ENCODE measurements at regions not wholly inside any gene's neighbourhood (a gene's known extent, or its start where the extent isn't known, plus 50 kb on each side); places are given as distances from the start of the nearest gene placed in this dataset.

DNA sequence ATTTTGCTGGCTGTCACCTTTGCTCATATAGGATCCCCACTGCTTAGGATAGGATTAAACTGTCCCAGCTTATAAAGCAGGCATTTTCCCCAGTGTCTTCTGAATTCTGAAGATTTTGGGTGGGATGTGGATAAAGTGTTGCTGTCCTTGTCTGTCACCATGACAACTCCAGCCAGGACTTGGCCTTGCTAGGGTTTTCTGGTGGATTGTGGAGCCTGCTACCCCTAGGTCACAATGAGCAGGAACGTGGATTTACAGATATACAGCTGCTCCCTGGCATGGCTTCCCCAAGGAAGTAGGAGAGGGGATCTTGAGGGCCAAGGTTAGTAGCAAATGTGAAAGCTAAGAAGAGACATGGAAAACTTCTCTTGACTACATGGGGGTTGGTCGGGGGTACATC lies 220.7 kb downstream of the WDR11 start:
- DNase-seq (ENCODE audit: low spot score) = no peak

DNA sequence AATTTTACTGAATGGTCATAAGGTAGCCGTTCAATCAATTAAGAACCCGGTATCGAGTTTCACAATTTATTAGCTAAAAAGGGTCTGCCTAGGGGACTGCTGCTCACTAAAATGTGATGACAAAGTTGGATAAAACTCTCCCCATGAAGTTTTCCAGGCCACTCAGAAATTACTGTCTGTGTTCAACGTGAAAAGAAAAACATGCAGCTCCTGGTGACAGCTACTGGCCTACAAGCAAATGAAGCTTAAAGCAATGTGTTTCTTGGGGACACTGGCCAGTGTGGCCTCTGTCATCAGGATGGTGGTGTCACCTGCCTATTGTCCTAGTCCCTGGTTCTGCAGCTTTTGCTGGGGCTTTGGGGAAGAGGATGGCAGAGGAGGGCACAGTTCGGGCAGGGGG lies 222.6 kb downstream of the WDR11 start:
- DNase-seq (ENCODE audit: low spot score) = no peak

DNA sequence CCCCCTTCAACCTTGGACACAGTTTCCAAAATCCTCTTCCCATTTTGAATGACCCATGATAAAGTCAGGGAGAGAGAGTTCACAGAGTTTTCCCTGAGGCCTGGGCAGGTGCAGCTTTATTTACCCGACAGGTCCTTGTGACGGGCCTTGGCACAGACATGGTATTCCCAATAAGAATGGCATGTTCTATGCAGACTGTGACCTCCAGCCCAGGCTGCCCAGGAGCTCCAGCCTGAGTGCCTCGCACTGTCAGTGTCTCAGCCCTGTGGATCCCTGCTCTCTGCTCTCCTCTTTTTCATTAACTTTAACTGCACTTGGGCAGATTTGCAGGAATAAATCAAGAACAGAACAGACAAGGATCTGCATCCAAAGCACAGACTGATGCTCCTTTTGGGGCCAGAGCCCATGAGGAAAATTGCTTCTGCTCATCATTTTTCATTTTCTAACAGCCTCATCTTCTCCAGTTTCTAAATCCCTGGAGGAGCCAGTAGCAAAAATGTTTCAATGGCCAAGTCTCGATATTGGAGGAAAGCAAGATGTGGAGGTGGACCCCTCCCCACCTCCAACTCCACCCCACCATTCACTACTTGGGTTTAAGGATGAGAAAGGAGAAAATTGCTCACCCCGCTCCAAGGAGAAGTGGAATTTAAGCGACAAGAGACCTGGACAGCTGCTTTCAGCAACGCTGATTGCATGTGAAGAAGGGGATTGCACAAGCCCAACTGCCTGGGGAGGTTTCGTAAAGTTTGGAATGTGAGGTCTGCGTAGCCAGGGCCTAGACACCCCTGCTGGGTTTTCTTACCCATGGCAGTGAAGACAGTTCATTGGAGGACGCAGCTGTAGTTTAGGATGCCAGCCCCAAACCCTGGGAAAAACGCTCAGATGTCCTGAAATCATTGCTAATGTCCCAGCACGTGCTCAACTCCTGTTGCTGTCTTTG lies 225.9 kb downstream of the WDR11 start:
- DNase-seq (ENCODE audit: low spot score) = no peak

DNA sequence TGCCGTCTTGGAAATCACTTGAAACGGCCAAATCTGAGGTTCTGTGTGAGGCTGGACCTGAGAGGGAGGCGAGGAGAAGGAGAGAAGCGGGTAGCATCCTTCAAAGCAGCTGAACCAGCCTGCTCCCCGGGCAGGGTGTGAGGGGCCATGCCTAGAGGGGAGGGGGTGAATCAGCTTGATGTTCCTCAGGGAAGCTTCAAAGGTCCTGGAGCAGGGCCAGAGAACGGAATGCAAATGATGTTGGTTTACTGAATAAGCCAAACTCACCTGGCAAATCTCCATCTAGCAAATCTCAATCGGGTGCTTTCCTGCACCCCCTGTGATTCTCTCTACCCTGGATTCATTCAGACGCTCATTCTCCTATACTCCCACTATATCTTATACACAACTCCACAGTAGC lies 226.9 kb downstream of the WDR11 start:
- DNase-seq (ENCODE audit: low spot score) = no peak

DNA sequence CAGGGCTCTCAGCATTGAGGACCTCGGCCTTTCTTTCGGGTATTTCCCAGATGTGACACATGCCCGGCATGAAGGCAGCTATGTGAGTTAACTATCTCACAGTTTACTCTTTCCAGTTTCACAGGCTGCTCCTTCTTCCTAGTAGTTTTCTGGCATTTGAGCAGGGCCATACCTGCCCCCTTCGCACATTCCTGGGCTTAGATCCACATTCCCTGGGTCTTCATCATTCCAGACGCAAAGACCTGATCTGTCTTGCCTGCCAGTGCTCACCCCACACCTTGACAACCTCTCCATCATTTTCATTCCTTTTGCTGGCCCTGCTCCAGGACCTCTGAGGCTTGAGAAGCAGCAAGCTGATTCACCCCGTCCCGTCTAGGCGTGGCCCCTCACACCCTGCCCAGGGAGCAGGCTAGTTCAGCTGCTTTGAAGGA lies 227.5 kb downstream of the WDR11 start:
- no peak for DNase-seq (ENCODE audit: low spot score)

DNA sequence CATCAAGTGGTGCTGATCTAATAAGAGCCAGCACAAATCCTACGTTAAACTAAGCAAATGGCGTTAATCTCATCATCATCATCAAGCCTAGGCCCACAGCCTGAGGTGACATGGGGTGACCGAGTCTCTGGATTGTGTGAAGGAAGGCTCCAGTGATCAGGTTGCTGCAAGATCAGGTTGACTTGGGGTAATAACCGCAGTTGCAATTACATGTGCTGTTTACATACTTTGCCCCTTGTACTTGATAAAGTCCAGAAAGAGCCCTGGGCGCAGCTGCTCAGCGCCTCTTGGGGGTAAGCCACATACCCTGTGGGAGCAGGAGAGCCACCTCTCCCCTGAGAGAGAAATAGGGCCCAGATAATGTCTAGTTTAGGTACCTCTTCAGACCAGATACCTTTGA lies 228.1 kb downstream of the WDR11 start:
- no peak for DNase-seq (ENCODE audit: low spot score)

DNA sequence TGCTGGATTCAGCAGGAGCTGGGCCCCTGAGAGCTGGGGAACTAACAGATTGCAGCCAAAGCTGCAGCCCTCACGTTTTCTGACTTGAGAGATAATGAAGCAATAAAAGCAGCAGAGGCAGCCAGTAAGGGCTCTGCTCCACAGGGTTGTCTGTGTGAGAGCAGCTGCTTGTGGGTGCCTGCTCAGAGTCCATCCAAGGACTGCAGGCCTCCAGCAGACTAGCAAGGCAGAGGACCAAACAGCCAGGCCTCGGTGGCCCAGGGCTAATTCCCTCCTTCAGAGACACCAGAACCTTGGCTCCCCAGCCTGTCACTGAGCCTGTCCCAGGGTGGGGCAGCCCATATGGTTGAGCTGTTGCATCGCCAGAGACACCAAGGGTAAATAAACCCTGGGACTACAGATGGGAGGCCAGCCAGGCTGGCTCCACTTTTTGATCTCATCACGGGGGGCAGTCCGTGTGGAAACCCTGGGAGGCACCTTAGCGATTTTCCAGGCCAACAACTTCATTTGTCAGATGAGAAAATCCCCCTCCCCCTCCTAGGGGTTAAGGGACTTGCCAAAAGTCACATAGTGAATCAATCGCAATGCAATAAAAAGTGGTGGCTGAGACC lies 229.2 kb downstream of the WDR11 start:
- DNase-seq (ENCODE audit: low spot score) = no peak

DNA sequence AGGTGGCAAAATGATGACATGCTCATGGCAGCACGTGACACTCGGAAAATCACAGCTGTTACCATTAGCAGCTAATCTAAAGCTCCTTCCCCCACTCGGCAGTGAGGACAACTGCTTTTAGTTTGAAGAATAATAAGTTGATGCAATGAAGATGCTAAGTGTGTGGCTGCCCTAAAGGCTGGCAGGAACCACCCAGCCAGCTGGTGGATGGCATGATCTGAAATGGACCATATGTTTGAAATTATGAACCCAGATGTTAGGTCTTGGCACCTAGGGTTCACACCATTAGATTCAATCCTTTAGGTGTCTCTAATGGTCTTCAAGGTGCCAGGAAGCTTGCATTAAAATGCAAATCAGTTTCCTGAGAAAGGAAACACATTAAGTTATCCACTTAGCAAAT lies 230.1 kb downstream of the WDR11 start:
- DNase-seq (ENCODE audit: low spot score) = no peak

DNA sequence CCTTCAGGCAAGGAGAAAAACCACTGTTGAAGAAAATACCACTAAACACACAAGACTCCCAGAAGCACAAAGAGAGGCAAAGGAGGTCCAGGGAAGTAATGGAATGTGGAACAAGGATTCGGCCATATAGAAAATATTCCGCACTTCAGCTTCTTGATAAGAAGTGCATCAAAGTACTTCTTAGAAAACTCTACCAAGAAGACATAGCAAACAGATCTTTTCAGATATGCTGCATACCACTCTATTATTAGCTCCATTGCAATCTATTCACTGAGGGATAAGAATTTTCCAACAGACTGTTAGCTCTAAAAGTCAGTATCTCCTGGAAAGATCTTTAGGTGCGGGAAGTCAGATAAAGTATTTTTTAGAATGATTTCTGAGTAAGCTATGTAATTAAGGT lies 231.8 kb downstream of the WDR11 start:
- DNase-seq (ENCODE audit: low spot score) = no peak

DNA sequence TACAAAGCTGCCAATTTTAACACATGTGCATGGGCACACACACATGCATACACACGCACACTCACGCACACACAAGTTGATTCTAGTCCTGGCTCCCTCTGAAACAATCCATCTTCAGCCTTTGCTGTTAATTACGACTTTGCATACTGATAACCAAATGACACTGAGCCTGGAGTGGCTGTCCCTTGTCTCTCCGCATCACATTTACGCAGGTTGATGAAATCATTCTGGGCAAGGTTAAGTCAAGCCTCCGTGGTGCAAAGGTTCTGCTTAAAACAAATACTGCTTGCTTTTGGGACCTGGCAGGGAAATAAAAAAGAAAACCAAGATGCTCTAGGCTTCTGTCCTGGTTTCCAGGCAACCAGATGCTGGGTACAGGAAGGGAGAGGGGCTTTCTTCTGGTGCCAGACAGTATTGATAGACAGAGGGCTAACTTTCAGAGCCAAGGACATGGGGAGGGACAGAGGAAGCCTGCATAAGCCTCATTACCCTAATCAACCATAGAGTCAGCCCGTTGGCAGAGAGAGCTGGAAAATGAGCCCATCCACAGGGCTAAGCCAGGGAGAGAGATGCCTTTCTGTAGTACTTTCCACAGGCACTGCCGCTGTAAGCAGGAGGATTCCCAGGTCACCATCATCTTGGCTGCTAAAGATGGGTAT lies 233.0 kb downstream of the WDR11 start:
- no peak for DNase-seq (ENCODE audit: low spot score)

DNA sequence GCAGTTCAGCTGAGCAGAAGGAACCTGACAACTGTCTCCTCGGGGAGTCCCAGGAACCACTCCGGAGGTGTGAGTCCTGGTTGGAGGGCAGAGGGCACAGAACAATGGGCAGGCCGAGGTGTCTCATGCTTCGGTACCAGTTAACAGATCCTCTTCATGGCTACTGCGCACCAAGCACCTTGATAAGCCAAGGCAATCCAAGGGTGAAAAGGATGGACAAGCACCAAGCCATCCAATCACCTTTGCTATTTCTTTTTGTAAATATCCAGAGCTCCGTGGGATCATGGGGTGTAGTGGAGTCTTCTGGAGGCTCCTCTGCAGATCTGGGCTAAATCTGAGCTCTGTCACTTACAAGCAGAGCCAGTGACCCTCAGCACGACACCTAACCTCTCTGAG lies 233.5 kb downstream of the WDR11 start:
- no peak for DNase-seq (ENCODE audit: low spot score)

DNA sequence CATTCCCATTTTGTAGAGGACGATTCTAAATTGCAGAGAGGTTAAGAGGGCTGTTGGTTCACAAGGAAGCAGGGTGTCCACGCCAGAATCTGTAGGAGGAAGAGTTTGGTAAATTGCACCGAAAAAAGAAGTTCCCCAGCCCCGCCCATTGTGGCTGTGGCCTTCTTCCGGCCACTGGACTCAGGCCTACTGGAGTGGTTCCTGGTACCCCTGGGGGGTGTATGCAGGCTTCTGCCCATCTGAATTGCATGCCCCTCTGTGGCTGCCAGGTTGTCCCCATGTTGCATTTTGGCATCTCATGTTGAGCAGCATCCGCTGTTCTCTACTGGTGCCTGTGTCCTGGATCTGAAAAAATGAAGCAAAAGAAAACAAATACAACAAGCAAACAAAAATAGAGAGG lies 234.2 kb downstream of the WDR11 start:
- DNase-seq (ENCODE audit: low spot score) = no peak

DNA sequence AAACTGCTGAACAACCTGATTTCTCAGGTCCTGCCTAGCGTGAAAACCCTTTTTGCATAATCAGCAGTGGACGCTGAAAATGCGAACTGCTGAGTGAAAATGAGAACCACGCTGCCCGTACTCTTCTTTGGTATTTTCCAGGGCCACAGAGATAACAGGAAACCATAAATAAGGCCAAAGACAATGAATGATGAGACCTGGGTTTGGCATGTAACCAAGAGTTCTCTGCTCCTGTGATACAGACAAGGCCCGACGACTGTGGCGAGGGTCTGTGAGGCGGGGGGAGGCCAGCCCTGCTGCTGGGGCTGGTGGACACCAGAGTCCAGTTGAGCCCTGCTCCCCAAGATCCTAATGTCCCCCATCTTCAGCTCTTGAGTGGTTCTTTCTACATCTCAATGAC lies 236.0 kb downstream of the WDR11 start:
- DNase-seq (ENCODE audit: low spot score) = no peak

DNA sequence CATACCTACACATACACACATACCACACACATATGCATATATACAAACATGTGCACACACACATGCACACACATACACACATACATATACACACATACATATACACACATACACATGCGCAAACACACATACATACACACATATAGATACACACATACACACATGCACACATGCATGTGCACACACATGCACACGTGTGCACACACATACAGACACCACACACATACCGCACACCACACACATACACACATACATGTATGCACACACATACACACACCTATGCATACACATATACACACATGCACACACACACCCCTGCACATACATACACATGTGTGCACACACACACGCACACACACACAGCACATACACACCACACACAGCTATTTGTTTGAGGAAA lies 236.5 kb downstream of the WDR11 start:
- DNase-seq (ENCODE audit: low spot score) = no peak

DNA sequence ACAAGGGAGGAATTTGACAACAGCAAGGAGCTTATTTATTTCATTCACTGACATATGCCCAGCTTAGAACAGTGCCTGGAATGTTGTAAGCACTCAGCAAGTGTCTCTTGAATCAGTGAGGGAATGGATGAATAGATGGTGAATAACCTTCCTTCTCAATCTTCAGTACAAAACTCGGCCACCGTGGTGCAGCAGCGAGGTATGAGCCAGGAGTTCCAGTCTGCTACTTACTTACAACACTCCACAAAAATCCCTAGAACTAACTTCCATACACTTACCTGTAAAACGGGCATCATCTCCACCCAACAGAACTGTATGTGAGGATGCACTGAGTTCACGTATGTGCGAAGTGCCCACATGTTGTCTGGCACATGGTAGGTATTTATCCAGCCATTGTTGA lies 237.4 kb downstream of the WDR11 start:
- DNase-seq (ENCODE audit: low spot score) = no peak

DNA sequence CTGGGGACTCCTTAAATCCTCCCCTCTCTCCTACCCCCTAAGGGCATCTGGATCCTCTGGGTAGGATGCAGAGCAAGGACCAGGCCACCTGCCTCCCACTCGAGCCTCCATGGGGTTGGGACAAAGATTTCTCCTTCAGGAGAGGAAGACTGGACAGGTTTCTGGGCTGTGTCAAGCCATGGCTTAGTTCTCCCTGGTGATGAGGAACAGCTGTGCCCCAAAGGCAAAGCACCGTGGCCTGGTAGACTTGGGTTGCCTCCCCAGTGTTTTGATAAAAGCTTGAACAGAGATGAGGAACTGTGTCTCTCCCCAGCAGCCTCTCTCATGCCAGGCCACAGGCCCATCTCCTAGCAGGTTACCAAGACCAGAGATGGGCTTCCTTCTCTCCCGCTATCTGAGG lies 238.3 kb downstream of the WDR11 start:
- no peak for DNase-seq (ENCODE audit: low spot score)

DNA sequence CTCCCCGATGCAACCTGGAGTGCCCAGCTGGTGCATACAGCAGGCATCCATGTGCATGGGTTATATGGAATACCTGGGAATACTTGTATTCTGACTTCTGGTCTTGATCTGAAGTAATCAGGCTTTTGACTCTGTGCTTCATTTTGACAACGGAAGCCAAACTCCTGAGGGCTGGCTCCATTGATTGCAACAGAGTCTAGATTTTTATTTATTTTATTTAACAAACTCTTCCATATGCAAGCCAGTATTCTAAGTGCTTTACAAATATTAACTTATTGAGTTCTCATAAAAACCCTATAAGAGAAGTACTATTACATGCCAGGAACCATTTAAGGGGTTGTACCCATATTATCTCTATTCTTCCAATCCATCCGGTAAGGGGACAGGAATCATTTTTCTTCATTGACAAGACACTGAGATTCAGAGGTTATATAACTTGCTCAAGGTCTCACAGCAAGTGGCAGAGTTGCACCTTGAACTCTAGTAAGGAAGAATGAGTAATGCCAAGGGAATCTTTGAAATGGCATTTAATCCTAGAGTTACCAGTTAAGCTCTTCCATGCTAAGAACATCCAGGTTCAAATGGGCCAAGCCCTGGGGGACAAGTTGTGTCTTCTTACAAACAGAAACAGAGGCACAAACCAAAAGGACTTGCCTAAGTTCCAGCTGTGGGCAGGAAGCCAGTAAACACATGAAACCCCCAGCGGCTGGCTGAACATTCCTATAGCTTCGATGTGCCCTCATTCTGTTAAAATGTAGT lies 241.0 kb downstream of the WDR11 start:
- no peak for DNase-seq (ENCODE audit: low spot score)

DNA sequence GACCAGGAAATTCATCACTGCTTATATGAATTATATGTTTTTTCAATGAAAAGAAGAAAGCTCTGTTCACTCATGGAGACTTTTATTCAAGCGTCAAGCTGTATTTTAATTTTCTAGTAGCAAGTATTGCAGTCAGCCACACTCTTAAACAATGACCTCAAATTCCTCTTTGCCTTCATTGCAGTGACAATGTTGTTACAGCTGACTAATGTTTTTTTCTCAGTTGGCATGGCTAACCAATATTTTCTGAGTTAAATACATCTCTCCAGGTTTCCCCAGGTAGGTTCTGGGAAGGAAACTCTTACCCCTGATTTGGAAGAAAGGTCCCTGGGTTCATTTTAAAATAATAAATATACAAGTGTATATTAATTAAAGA lies 241.5 kb downstream of the WDR11 start:
- DNase-seq (ENCODE audit: low spot score) = no peak

DNA sequence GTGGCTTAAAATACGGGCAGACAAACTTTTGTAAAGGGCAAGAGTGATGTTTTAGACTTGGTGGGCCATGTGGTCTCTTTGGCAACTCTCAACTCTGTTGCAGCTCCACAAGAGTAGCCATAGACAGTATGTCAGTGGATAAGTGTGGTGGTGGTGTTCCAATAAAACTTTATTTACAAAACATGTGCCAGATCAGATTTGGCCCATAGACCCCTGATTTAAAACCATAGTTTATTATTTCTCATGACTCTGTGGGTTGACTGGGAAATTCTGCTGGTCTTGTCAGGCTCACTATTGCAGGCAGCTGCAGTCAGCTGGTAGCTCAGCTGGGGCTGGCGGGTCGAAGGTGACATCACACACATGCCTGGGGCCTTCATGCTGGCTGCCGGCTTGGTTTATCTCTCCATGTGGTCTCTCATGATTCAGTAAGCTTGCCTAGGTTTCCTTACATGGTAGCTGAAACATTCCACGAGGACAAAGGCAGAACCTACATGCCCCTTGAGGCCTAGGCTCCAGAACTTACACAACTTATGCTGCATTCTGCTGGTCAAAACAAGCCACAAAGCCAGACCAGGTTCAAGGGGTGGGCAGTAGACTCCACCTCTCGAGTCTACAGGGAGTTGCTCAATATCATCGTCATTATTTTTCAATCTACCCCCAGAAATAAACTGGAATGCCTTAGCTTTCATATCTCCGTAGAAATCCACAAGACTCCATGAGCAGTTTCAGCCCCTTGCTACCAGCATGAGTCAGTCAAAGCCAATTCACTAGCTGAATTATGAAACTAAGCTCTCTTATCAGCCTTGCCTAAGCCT lies 245.7 kb downstream of the WDR11 start:
- no peak for DNase-seq (ENCODE audit: low spot score)

DNA sequence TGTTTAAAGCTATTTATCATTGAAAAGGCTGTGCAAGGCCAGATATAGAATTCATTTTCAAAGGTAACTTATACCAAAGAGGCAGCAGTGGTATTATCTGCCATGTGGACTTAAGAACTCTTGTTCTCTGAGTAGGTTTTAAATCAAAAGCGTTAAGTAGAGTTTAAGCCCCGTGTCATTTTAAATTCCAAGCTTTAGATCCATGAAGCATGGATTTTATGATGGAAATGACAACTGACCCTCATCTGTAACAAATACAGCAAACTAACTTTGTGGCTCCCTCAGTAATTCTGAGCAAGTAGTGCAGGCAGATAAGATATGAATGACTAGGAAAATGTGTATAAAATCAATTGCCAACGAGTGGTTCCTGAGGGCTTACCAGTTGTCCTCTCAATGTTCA lies 247.0 kb downstream of the WDR11 start:
- DNase-seq (ENCODE audit: low spot score) = no peak

DNA sequence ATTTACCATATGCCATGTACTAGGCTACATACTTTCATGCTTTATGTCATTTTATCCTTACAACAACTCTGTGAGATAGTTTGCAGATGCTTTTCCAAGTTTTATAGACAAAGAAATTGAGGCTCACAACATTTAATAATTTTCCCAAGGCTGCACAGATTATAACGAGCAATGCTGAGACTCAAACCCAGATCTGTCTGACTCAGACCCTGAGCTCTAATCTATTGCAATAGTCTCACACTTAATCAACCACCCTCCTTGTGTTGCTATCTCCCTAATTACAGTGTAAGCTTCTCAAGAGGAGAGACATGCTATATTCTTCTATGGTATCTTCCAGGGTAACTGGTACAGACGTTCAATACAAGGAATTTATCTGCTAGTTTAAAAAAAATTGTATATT lies 247.6 kb downstream of the WDR11 start:
- no peak for DNase-seq (ENCODE audit: low spot score)

DNA sequence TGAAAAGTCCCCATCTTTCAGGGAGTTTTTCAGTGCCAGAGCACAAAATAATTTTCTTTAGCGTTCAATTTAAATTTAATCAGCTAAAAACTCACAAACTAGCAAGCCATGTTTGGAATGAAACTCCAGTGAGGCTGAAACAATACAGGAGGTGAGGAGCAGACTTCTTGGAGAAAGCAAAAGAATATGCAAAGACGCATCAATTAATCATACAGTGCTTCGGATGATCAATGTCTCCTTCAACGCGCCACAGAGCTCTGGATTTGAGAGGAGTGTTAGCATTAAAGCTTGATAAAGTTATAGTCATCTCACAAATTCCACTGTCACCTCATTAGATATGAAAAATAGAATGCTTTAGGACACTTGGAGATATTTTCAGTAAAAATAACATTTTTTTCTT lies 248.0 kb downstream of the WDR11 start:
- no peak for DNase-seq (ENCODE audit: low spot score)
